T1000 (cell line): ENCODE measurements at regions not wholly inside any gene's neighbourhood (a gene's known extent, or its start where the extent isn't known, plus 50 kb on each side); places are given as distances from the start of the nearest gene placed in this dataset.

Experiments used
- DNase-seq: peaks from one replicate; lab custom pipeline; 2025; ENCODE audit warnings: mixed read lengths; lab: John Stamatoyannopoulos, UW

GRCh38 chr22:48695251-48695650 is 1132.4 kb downstream of the BRD1 start:
- DNase-seq: no peak

GRCh38 chr22:48694296-48694883 is 1133.3 kb downstream of the BRD1 start:
- no peak for DNase-seq

- no peak for DNase-seq
Observed at GRCh38 chr22:48693377-48694135, 1134.1 kb downstream of the BRD1 start.

GRCh38 chr22:48692734-48693376 is 1134.8 kb downstream of the BRD1 start:
- no peak for DNase-seq

- DNase-seq: no peak
Observed at GRCh38 chr22:48691431-48691851, 1136.2 kb downstream of the BRD1 start.

- no peak for DNase-seq
Observed at GRCh38 chr22:48690583-48691317, 1136.9 kb downstream of the BRD1 start.

GRCh38 chr22:48689206-48689605 is 1138.5 kb downstream of the BRD1 start:
- no peak for DNase-seq

- no peak for DNase-seq
Observed at GRCh38 chr22:48688366-48688765, 1139.3 kb downstream of the BRD1 start.

- no peak for DNase-seq
Observed at GRCh38 chr22:48687606-48688005, 1140.1 kb downstream of the BRD1 start.

- no peak for DNase-seq
Observed at GRCh38 chr22:48686694-48687302, 1140.9 kb downstream of the BRD1 start.

- no peak for DNase-seq
Observed at GRCh38 chr22:48685767-48686166, 1141.9 kb downstream of the BRD1 start.

GRCh38 chr22:48683640-48684039 is 1144.0 kb downstream of the BRD1 start:
- no peak for DNase-seq

GRCh38 chr22:48682504-48682903 is 1145.2 kb downstream of the BRD1 start:
- no peak for DNase-seq

- DNase-seq: no peak
Observed at GRCh38 chr22:48680601-48681000, 1147.1 kb downstream of the BRD1 start.

GRCh38 chr22:48679656-48680555 is 1147.8 kb downstream of the BRD1 start:
- DNase-seq: no peak

GRCh38 chr22:48678171-48679135 is 1149.2 kb downstream of the BRD1 start:
- DNase-seq: no peak

- no peak for DNase-seq
Observed at GRCh38 chr22:48677621-48678020, 1150.1 kb downstream of the BRD1 start.

- DNase-seq: no peak
Observed at GRCh38 chr22:48677168-48677520, 1150.5 kb downstream of the BRD1 start.

- no peak for DNase-seq
Observed at GRCh38 chr22:48676266-48677167, 1151.2 kb downstream of the BRD1 start.
